ENCODE measurements at regions not wholly inside any gene's neighbourhood (a gene's known extent, or its start where the extent isn't known, plus 50 kb on each side); places are given as distances from the start of the nearest gene placed in this dataset.
"Not testable (repeated sequence)": the region's sequence is repeated elsewhere in the genome, so short reads cannot be mapped to it uniquely, and the experiment has no call there.

DNA sequence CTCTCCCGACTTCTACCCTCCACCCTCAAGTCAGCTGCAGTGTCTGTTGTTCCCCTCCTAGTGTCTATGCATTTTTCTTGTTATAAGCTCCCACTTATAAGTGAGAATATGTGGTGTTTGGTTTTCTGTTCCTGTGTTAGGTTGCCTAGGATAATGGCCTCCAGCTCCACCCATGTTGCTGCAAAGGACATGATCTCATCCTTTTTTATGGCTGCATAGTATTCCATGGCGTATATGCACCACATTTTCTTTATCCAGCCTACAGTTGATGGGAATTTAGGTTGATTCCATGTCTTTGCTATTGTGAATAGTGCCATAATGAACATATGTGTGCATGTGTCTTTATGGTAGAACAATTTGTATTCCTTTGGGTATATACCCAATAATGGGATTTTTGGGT, 80.7 kb downstream of the SPTSSA start:
- not testable (repeated sequence) for DNase-seq (ENCODE audit: low spot score)

GRCh38 chr14:34380471-34380845, 81.6 kb downstream of the SPTSSA start:
- DNase-seq (ENCODE audit: low spot score): no peak

- no peak for DNase-seq (ENCODE audit: low spot score)
Measured at GRCh38 chr14:34379816-34380470, 82.1 kb downstream of the SPTSSA start.

- no peak for DNase-seq (ENCODE audit: low spot score)
Measured at GRCh38 chr14:34376649-34377267, 85.3 kb downstream of the SPTSSA start.

- no peak for DNase-seq (ENCODE audit: low spot score)
Measured at GRCh38 chr14:34374998-34375740, 86.9 kb downstream of the SPTSSA start.

DNA sequence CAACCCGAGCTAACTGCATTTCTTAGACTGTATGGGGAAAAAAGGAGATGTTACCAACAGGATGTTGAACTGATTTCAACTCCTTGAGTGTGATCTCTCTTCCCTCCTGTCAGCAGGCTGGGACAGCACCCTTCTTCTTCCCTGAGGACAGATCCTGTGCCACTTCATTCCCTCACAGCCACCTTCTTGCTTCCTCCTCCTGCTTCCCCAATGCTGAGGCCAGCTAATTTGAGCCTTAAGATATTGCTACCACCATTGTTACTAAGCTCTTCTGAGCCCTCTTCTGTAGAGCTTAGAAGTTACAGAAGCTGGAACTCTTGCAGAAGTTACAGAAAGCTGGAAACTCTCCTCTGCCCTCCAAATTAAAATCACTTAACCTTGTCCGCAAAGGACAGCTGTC, 88.8 kb downstream of the SPTSSA start:
- DNase-seq (ENCODE audit: low spot score): no peak

- DNase-seq (ENCODE audit: low spot score): no peak
Measured at GRCh38 chr14:34372786-34373185, 89.3 kb downstream of the SPTSSA start.

GRCh38 chr14:34369648-34370030, 92.4 kb downstream of the SPTSSA start:
- DNase-seq (ENCODE audit: low spot score): no peak

- no peak for DNase-seq (ENCODE audit: low spot score)
Measured at GRCh38 chr14:34368971-34369647, 92.9 kb downstream of the SPTSSA start.

- peak; percentile 67 for DNase-seq (ENCODE audit: low spot score)
Measured at GRCh38 chr14:34368115-34368970, 93.7 kb downstream of the SPTSSA start.

GRCh38 chr14:34365309-34365915, 96.6 kb downstream of the SPTSSA start:
- no peak for DNase-seq (ENCODE audit: low spot score)

DNA sequence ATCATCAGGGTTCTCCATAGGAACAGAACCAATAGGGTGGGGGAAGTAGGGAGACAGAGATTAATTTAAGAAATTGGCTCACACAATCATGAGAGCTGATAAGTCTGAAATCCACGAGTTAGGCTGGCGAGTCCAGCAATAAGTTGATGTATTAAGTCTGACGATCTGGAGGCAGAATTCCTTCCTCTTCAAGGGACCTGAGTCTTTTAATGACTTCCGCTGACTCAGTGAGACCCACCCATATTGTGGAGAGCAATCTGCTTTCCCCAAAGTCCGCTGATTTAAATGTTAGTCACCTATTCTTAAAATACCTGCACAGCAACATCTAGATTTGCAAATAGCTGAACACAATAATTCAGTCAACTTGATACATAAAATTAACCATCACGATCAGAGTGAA, 97.8 kb downstream of the SPTSSA start:
- no peak for DNase-seq (ENCODE audit: low spot score)

DNA sequence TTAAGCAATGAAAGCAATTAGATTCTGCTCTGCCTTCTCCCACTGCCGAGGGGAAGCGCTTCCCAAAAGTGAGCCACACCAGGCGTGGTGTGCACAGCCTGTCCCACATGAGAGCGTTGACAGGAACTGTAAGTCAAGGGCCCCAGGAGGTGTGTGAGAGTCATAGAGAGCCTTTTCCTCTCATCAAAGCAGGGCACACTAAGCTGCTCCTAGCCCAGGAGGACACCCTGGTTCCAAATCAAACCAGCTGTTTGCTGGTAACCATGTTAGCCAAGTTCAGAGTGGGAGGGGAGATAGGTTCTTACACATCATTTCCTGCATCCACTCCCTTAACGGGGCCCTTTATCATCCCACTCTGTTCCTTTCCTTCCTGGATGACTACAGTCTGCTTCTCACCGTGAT, 98.3 kb downstream of the SPTSSA start:
- DNase-seq (ENCODE audit: low spot score): no peak

DNA sequence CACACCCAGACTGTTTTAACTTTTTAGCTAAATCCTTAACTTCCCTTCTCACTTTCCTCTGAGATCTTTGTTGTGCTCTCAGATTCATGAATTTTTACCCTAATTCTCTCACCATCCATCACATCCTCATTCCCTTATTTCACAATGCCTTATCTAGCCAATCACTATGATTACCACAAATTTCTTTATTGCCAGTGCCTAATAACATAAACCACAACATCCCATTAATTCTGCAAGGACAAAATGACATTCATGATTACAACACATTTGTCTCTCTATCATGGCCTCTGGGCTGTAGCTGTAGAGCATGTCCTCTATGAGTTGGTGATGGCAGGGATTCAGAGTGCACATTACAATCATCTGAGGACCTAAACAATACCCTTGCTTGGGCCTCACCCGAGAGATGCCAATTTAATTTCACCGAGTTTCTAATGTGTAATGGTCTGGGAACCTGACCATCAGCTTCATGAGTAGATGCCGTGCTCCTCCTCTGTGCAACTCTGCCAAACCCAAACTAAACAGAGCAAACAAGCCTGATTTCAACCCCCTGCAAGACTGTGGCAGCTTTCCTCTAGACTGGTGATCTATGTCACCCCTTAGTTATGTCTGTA, 99.3 kb downstream of the SPTSSA start:
- no peak for DNase-seq (ENCODE audit: low spot score)

DNA sequence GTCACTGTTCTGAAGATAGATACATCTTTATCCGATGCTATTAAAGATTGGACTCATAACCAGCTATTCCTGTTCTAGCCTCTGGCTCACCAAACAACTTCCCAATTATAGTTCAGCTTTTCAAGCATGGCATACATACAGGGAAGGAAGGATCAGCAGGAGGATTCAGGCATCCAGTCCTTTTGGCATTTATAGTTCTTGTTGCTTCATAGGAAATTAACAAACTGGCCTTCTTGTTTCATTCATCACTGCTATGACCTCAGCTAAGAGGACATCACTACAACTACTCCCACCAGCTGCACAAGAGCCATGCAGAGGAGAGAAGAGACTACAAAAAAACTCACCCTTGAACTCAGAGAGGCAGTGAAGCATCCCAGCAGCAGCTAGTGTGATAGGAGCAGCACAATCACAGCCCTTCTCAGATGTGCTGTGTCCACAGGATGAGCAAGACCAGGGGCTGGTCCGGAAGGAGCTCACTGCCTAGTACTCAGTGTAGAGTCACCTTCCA, 100.5 kb downstream of the SPTSSA start:
- no peak for DNase-seq (ENCODE audit: low spot score)

- no peak for DNase-seq (ENCODE audit: low spot score)
Measured at GRCh38 chr14:34359420-34360117, 102.5 kb downstream of the SPTSSA start.

- no peak for DNase-seq (ENCODE audit: low spot score)
Measured at GRCh38 chr14:34356264-34356654, 105.8 kb downstream of the SPTSSA start.

GRCh38 chr14:34355584-34356263, 106.3 kb downstream of the SPTSSA start:
- DNase-seq (ENCODE audit: low spot score): peak; percentile 78

DNA sequence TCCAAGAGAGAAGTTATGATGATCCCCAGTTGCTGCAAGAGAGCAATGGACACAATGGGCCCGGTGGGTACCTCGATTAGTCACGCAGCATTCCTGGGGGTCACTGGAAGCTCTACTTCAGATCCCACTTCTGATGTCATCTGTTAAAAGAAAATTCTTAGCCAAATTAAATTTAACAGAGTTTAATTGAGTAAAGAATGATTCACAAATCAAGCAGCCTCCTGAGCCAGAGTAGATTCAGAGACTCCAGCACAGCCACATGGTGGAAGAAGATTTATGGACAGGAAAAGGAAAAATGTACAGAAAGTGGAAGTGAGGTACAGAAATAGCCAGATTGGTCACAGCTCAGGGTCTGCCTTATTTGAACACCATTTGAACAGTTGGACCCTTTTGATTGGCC, 107.5 kb downstream of the SPTSSA start:
- no peak for DNase-seq (ENCODE audit: low spot score)

GRCh38 chr14:34350903-34351302, 111.1 kb downstream of the SPTSSA start:
- DNase-seq (ENCODE audit: low spot score): no peak

All from AG20443 (cell line).